ENCODE measurements at regions not wholly inside any gene's neighbourhood (a gene's known extent, or its start where the extent isn't known, plus 50 kb on each side); places are given as distances from the start of the nearest gene placed in this dataset.

GRCh38 chr4:17098401-17098800 lies 200.0 kb upstream of the LDB2 start:
- Histone ChIP-seq H3K4me2 (ENCODE audit: low read length) (no peak overlapping the region), H3K27me3 (ENCODE audit: control insufficient read depth, low read length) (no peaks in the 10 kb centered on the region), H3K36me3 (ENCODE audit: control insufficient read depth, low read length) (no peaks in the 10 kb centered on the region), H3K9me2 (replicated peaks; ENCODE audit: control insufficient read depth, low read length) (no peaks in the 10 kb centered on the region), H3K4me3 (ENCODE audit: low read length) (no peak overlapping the region), H3K9me3 (ENCODE audit: control insufficient read depth, insufficient read depth, low read length) (no peaks in the 10 kb centered on the region), H3K79me2 (ENCODE audit: control insufficient read depth, low read length) (no peaks in the 10 kb centered on the region), H4K20me1 (ENCODE audit: control insufficient read depth, insufficient read depth, low read depth, low read length) (no peaks in the 10 kb centered on the region), H3F3A (ENCODE audit: control insufficient read depth, insufficient read depth) (no peaks in the 10 kb centered on the region), H3K4me1 (ENCODE audit: control insufficient read depth, low read length) (no peaks in the 10 kb centered on the region), H3K27ac (ENCODE audit: low read depth, low read length) (no peak overlapping the region)
- TF ChIP-seq EZH2phosphoT487 (IDR thresholded peaks at IDR 0.05; ENCODE audit: borderline replicate concordance, low read length) (no peak), CTCF (IDR thresholded peaks at IDR 0.05; ENCODE audit: low read depth, low read length, poor library complexity, severe bottlenecking) (no peak)

GRCh38 chr4:17097362-17097761 lies 198.9 kb upstream of the LDB2 start:
- Histone ChIP-seq H3K4me1 (ENCODE audit: control insufficient read depth, low read length) (no peaks in the 10 kb centered on the region), H3K27ac (ENCODE audit: low read depth, low read length) (no peak overlapping the region), H3K9me2 (replicated peaks; ENCODE audit: control insufficient read depth, low read length) (no peaks in the 10 kb centered on the region), H3K79me2 (ENCODE audit: control insufficient read depth, low read length) (no peaks in the 10 kb centered on the region), H3F3A (ENCODE audit: control insufficient read depth, insufficient read depth) (no peaks in the 10 kb centered on the region), H3K27me3 (ENCODE audit: control insufficient read depth, low read length) (no peaks in the 10 kb centered on the region), H3K4me3 (ENCODE audit: low read length) (no peak overlapping the region), H3K4me2 (ENCODE audit: low read length) (no peak overlapping the region), H3K9me3 (ENCODE audit: control insufficient read depth, insufficient read depth, low read length) (no peaks in the 10 kb centered on the region), H4K20me1 (ENCODE audit: control insufficient read depth, insufficient read depth, low read depth, low read length) (no peaks in the 10 kb centered on the region), H3K36me3 (ENCODE audit: control insufficient read depth, low read length) (no peaks in the 10 kb centered on the region)
- TF ChIP-seq CTCF (IDR thresholded peaks at IDR 0.05; ENCODE audit: low read depth, low read length, poor library complexity, severe bottlenecking) (no peak), EZH2phosphoT487 (IDR thresholded peaks at IDR 0.05; ENCODE audit: borderline replicate concordance, low read length) (no peak)

GRCh38 chr4:17096692-17097091 lies 198.2 kb upstream of the LDB2 start:
- H3K9me3 ChIP-seq (ENCODE audit: control insufficient read depth, insufficient read depth, low read length), result no peaks in the 10 kb centered on the region
- H3K9me2 ChIP-seq (replicated peaks; ENCODE audit: control insufficient read depth, low read length), result no peaks in the 10 kb centered on the region
- H3K4me3 ChIP-seq (ENCODE audit: low read length), result no peak overlapping the region
- H3K4me1 ChIP-seq (ENCODE audit: control insufficient read depth, low read length), result no peaks in the 10 kb centered on the region
- H3F3A ChIP-seq (ENCODE audit: control insufficient read depth, insufficient read depth), result no peaks in the 10 kb centered on the region
- no peak overlapping the region for H3K4me2 ChIP-seq (ENCODE audit: low read length)
- no peaks in the 10 kb centered on the region for H3K36me3 ChIP-seq (ENCODE audit: control insufficient read depth, low read length)
- H3K79me2 ChIP-seq (ENCODE audit: control insufficient read depth, low read length), result no peaks in the 10 kb centered on the region
- no peak overlapping the region for H3K27ac ChIP-seq (ENCODE audit: low read depth, low read length)
- no peaks in the 10 kb centered on the region for H3K27me3 ChIP-seq (ENCODE audit: control insufficient read depth, low read length)
- no peak for TF ChIP-seq CTCF (IDR thresholded peaks at IDR 0.05; ENCODE audit: low read depth, low read length, poor library complexity, severe bottlenecking)
- no peak for TF ChIP-seq EZH2phosphoT487 (IDR thresholded peaks at IDR 0.05; ENCODE audit: borderline replicate concordance, low read length)
- H4K20me1 ChIP-seq (ENCODE audit: control insufficient read depth, insufficient read depth, low read depth, low read length), result no peaks in the 10 kb centered on the region

- Histone ChIP-seq H3K4me1 (ENCODE audit: control insufficient read depth, low read length) (no peaks in the 10 kb centered on the region), H3K9me2 (replicated peaks; ENCODE audit: control insufficient read depth, low read length) (no peaks in the 10 kb centered on the region), H3K36me3 (ENCODE audit: control insufficient read depth, low read length) (no peaks in the 10 kb centered on the region), H3K79me2 (ENCODE audit: control insufficient read depth, low read length) (no peaks in the 10 kb centered on the region), H3K4me2 (ENCODE audit: low read length) (no peak overlapping the region), H3K27ac (ENCODE audit: low read depth, low read length) (no peak overlapping the region), H4K20me1 (ENCODE audit: control insufficient read depth, insufficient read depth, low read depth, low read length) (no peaks in the 10 kb centered on the region), H3K9me3 (ENCODE audit: control insufficient read depth, insufficient read depth, low read length) (no peaks in the 10 kb centered on the region), H3K4me3 (ENCODE audit: low read length) (no peak overlapping the region), H3F3A (ENCODE audit: control insufficient read depth, insufficient read depth) (no peaks in the 10 kb centered on the region), H3K27me3 (ENCODE audit: control insufficient read depth, low read length) (no peaks in the 10 kb centered on the region)
- no peak for TF ChIP-seq EZH2phosphoT487 (IDR thresholded peaks at IDR 0.05; ENCODE audit: borderline replicate concordance, low read length)
- TF ChIP-seq CTCF (IDR thresholded peaks at IDR 0.05; ENCODE audit: low read depth, low read length, poor library complexity, severe bottlenecking), result no peak
These were observed 197.3 kb upstream of the LDB2 start for GRCh38 chr4:17095771-17096170.

Data from DOHH2 (cell line).